ENCODE measurements at regions not wholly inside any gene's neighbourhood (a gene's known extent, or its start where the extent isn't known, plus 50 kb on each side); places are given as distances from the start of the nearest gene placed in this dataset.

- DNase-seq, result no peak
These were observed 187.6 kb upstream of the CXXC4 start for GRCh38 chr4:104682311-104682710.

- DNase-seq, result peak; percentile 2
These were observed 199.0 kb upstream of the CXXC4 start for GRCh38 chr4:104693601-104694201.

GRCh38 chr4:104716584-104716983 lies 221.9 kb upstream of the CXXC4 start:
- no peak for DNase-seq

- no peak for DNase-seq
These were observed 225.0 kb upstream of the CXXC4 start for GRCh38 chr4:104719539-104720230.

- DNase-seq, result no peak
These were observed 227.8 kb upstream of the CXXC4 start for GRCh38 chr4:104722467-104722866.

GRCh38 chr4:104726002-104726401 lies 231.3 kb upstream of the CXXC4 start:
- no peak for DNase-seq

GRCh38 chr4:104727643-104728042 lies 232.9 kb upstream of the CXXC4 start:
- no peak for DNase-seq

- DNase-seq, result no peak
These were observed 233.9 kb upstream of the CXXC4 start for GRCh38 chr4:104728380-104729122.

GRCh38 chr4:104732766-104733165 lies 238.1 kb upstream of the CXXC4 start:
- DNase-seq, result no peak

- DNase-seq, result no peak
These were observed 240.5 kb upstream of the CXXC4 start for GRCh38 chr4:104735174-104735573.

- DNase-seq, result no peak
These were observed 245.5 kb upstream of the CXXC4 start for GRCh38 chr4:104740161-104740560.

- DNase-seq, result no peak
These were observed 248.5 kb upstream of the CXXC4 start for GRCh38 chr4:104743215-104743653.

- no peak for DNase-seq
These were observed 252.9 kb upstream of the CXXC4 start for GRCh38 chr4:104747635-104748034.

- DNase-seq, result no peak
These were observed 254.4 kb upstream of the CXXC4 start for GRCh38 chr4:104749062-104749461.

GRCh38 chr4:104750008-104750407 lies 255.3 kb upstream of the CXXC4 start:
- no peak for DNase-seq

GRCh38 chr4:104751468-104751867 lies 256.8 kb upstream of the CXXC4 start:
- DNase-seq, result no peak

- DNase-seq, result no peak
These were observed 257.6 kb upstream of the CXXC4 start for GRCh38 chr4:104752337-104752736.

GRCh38 chr4:104756837-104757236 lies 262.1 kb upstream of the CXXC4 start:
- no peak for DNase-seq

GRCh38 chr4:104758574-104758973 lies 263.9 kb upstream of the CXXC4 start:
- no peak for DNase-seq

- no peak for DNase-seq
These were observed 269.0 kb upstream of the CXXC4 start for GRCh38 chr4:104763554-104764222.

GRCh38 chr4:104766676-104767075 lies 272.0 kb upstream of the CXXC4 start:
- DNase-seq, result no peak

GRCh38 chr4:104772849-104773248 lies 278.2 kb upstream of the CXXC4 start:
- no peak for DNase-seq

GRCh38 chr4:104795264-104795939 lies 300.7 kb upstream of the CXXC4 start:
- DNase-seq, result no peak

Measured in NCI-H2171 treated with DMSO at 0.1 percent for 48 hours (cell line).